Activated B cell treated with CpG ODN at 0.5 μM for 24 hours (primary cell): ENCODE measurements at regions not wholly inside any gene's neighbourhood (a gene's known extent, or its start where the extent isn't known, plus 50 kb on each side); places are given as distances from the start of the nearest gene placed in this dataset.

Experiments
- ATAC-seq: fragments of 200-7000 bp; cut with Tn5 transposase; one replicate; pipeline ENCODE4 v1.10.0; 2021; ENCODE audit warnings: low read depth, mild to moderate bottlenecking, moderate library complexity
- CTCF ChIA-PET: fragments of 350-600 bp; sonication (Branson Sonifier 250); formaldehyde crosslinking; loops from one replicate; lab custom pipeline; 2021; ENCODE audit warnings: antibody characterized with exemption; lab: Charles Lee
- POLR2A ChIA-PET: fragments of 350-600 bp; sonication (Branson Sonifier 250); formaldehyde crosslinking; loops from one replicate; lab custom pipeline; 2021; ENCODE audit warnings: antibody characterized with exemption; lab: Charles Lee
- DNase-seq: peaks from one replicate; pipeline ENCODE4 v3.0.0; 2022
- H3K27ac Mint-ChIP-seq: one replicate; pipeline ENCODE4 v1.8.0; 2020; ENCODE audit warnings: mixed read lengths
- H3K27me3 Mint-ChIP-seq: one replicate; pipeline ENCODE4 v1.8.0; 2021; ENCODE audit warnings: mixed read lengths
- H3K36me3 Mint-ChIP-seq: one replicate; pipeline ENCODE4 v1.8.0; 2021; ENCODE audit warnings: low read depth, mixed read lengths
- H3K4me1 Mint-ChIP-seq: one replicate; pipeline ENCODE4 v1.8.0; 2021; ENCODE audit warnings: mixed read lengths
- H3K4me3 Mint-ChIP-seq: one replicate; pipeline ENCODE4 v1.8.0; 2020; ENCODE audit warnings: mild to moderate bottlenecking, mixed read lengths
- H3K9me3 Mint-ChIP-seq: one replicate; pipeline ENCODE4 v1.8.0; 2020; ENCODE audit warnings: mixed read lengths
- intact Hi-C: fragments of 100-400 bp; cut with micrococcal nuclease; formaldehyde crosslinking; loops from one replicate; pipeline ENCODE4 v1.15.1; 2024
- TF ChIP-seq, protein P1 (sequence below): fragments of 200-600 bp; IDR thresholded peaks from one replicate; pipeline ENCODE4 v1.8.0; 2022; ENCODE audit warnings: antibody characterized with exemption, mild to moderate bottlenecking

DNA sequence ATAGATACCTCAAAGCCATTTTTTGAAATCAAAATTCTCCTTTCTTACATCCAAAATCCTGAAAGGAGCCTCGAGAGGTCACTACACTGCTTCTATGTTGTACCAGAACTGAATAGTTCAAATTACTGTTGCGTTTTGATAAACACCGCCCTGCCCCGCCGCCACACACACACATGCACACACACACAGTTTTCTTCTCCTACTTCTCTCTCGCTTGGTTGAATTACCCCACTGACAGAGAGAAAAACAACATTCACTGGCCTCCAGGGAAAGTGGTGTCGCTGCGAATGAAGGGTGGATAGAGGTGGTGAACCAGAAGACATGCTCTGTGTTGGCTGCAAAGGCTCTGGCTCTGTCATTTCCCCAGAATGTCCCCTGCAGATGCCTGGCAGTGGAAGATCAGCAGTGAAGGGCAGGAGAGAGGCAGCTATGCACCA, 183.4 kb upstream of the RFC3 start:
- Mint-ChIP-seq H3K9me3 (no peaks in the 10 kb centered on the region), H3K36me3 (no peaks in the 10 kb centered on the region), H3K4me3 (no peak overlapping the region), H3K27ac (no peak overlapping the region), H3K4me1 (peaks cover 2% of the 10 kb centered on the region), H3K27me3 (peaks cover 18% of the 10 kb centered on the region)
- intact Hi-C loops: no loop called here
- ChIA-PET CTCF (no interaction called here), POLR2A (no interaction called here)
- DNase-seq: no peak
- ATAC-seq: no peak
- TF ChIP-seq, protein P1, sequence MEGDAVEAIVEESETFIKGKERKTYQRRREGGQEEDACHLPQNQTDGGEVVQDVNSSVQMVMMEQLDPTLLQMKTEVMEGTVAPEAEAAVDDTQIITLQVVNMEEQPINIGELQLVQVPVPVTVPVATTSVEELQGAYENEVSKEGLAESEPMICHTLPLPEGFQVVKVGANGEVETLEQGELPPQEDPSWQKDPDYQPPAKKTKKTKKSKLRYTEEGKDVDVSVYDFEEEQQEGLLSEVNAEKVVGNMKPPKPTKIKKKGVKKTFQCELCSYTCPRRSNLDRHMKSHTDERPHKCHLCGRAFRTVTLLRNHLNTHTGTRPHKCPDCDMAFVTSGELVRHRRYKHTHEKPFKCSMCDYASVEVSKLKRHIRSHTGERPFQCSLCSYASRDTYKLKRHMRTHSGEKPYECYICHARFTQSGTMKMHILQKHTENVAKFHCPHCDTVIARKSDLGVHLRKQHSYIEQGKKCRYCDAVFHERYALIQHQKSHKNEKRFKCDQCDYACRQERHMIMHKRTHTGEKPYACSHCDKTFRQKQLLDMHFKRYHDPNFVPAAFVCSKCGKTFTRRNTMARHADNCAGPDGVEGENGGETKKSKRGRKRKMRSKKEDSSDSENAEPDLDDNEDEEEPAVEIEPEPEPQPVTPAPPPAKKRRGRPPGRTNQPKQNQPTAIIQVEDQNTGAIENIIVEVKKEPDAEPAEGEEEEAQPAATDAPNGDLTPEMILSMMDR: no peak

DNA sequence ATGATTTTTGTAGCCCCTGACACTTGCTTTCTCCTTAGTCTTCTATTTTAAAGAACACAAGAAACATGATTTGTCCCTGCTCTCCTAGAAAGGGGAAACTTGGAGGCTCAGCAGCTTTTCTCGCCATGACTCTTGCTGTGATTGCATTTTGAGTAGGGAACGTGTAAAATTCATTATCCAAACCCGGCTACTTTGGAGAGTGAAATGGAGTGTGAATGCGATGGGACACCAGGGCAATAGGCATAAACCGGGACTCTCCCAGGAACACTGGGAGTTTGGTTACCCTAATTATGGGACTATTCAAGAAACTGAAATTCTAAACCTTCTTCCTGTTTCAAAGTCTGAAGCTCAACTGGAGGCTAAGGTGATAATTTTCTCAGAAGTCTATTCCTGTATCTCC, 181.7 kb upstream of the RFC3 start:
- H3K9me3 Mint-ChIP-seq: no peaks in the 10 kb centered on the region
- TF ChIP-seq, protein P1: no peak
- no peaks in the 10 kb centered on the region for H3K36me3 Mint-ChIP-seq
- POLR2A ChIA-PET: interaction anchor here (0.6 kb wide), 1 partner anchor 48 kb away, joined by 4 read pairs; no protein-coding TSS in a partner anchor
- ATAC-seq (no peak), DNase-seq (no peak)
- no peak overlapping the region for H3K4me3 Mint-ChIP-seq
- H3K4me1 Mint-ChIP-seq: peaks cover 4% of the 10 kb centered on the region
- intact Hi-C loops: no loop called here
- no peak overlapping the region for H3K27ac Mint-ChIP-seq
- CTCF ChIA-PET: no interaction called here
- peaks cover 11% of the 10 kb centered on the region for H3K27me3 Mint-ChIP-seq

DNA sequence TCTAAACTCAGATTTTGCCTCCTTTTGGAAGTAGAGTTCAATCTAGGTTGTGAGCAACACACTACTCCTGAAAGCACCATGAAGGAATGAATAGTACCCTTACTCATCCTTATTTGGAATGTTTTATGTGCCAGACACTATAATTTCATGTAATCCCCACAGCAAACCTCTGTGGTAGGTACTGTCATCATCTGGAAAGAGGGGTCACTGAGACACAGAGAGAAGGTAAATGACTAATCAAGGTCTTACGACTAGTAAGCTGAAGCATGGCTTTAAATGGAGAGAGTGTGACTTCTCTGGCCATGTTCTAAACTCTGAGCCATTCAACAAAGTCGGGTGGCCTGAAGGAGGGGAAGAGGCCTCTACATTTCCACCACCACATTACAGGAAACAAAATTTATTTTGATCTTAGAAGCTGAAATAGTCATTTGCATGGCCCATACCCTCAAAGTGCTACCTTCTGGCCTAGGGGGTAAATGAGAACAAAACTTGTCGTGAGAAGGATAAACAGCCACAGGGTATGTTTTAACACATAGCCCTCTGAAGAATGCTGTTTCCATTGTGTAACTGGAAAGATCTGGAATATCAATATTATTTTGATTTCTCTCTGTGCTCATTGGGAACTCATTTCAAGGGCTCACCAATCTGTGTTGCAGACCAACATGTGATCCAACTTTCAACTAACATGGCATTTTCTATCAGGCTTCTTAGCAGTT, 180.8 kb upstream of the RFC3 start:
- no peaks in the 10 kb centered on the region for H3K36me3 Mint-ChIP-seq
- POLR2A ChIA-PET: no interaction called here

DNA sequence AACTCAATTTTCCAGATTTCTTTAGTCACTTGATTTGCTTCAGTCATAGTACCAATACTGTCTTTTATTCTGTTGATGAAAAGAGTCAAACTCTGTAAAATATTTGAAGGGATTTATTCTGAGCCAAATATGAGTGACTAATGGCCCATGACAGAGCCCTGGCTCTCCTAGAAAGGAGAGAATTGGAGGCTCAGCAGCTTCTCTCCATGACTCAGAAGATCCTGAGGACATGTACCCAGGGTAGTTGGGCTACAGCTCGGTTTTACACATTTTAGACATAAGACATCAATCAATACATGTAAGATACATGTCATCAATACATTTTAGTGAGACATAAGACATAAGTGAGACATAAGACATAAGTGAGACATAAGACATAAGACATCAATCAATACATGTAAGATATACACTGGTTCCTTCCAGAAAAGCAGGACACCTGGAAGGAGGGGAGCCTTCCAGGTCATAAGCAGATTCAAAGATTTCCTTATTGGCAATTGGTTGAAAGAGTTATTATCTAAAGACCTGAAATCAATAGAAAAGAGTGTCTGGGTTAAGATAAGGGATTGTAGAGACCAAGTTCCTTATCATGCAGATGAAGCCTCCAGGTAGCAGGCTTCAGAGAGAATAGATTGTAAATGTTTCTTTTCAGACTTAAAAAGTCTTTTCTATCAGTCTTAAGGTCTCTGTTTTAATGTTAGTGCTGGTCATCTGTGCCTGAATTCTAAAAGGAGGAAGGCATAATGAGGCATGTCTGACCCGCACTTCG, 179.8 kb upstream of the RFC3 start:
- Mint-ChIP-seq H3K27ac (no peak overlapping the region), H3K4me3 (no peak overlapping the region), H3K27me3 (peaks cover 9% of the 10 kb centered on the region), H3K36me3 (no peaks in the 10 kb centered on the region), H3K4me1 (peaks cover 4% of the 10 kb centered on the region), H3K9me3 (no peaks in the 10 kb centered on the region)
- POLR2A ChIA-PET: no interaction called here
- intact Hi-C loops: no loop called here
- ATAC-seq (no peak), DNase-seq (no peak)
- CTCF ChIA-PET: no interaction called here
- TF ChIP-seq, protein P1: no peak

More for the DNA sequence above, 180.8 kb upstream of the RFC3 start:
- TF ChIP-seq, protein P1: no peak
- no peak overlapping the region for H3K27ac Mint-ChIP-seq
- peaks cover 4% of the 10 kb centered on the region for H3K4me1 Mint-ChIP-seq
- H3K4me3 Mint-ChIP-seq: no peak overlapping the region
- H3K9me3 Mint-ChIP-seq: no peaks in the 10 kb centered on the region
- intact Hi-C loops: no loop called here
- H3K27me3 Mint-ChIP-seq: peaks cover 10% of the 10 kb centered on the region
- no peak for ATAC-seq
- CTCF ChIA-PET: no interaction called here
- DNase-seq: no peak

DNA sequence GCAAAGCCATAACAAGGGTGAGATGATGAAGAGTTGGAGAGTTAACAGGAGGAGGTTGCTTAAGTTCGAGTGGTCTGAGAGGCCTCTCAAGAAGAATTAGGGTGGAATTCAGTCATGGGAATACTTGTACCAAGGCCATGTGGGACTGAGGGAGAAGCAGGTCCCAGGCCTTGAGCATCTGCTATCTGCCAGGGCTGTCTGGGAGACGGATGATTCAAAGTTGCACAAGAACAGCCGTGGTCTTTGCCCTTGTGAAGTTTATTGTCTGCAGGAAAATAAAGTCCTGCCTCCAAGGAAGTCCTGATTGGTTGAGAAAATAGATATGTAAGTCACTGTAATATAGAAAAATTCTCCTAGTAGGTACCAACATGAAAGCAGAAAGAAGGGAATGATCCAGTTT, 178.8 kb upstream of the RFC3 start:
- CTCF ChIA-PET: no interaction called here
- H3K4me1 Mint-ChIP-seq: peaks cover 4% of the 10 kb centered on the region
- H3K9me3 Mint-ChIP-seq: no peaks in the 10 kb centered on the region
- no peak for DNase-seq
- H3K36me3 Mint-ChIP-seq: no peaks in the 10 kb centered on the region
- H3K4me3 Mint-ChIP-seq: no peak overlapping the region
- TF ChIP-seq, protein P1: no peak
- ATAC-seq: no peak
- POLR2A ChIA-PET: interaction anchor here (1.4 kb wide), 1 partner anchor 96 kb away, joined by 3 read pairs; no protein-coding TSS in a partner anchor
- no peak overlapping the region for H3K27ac Mint-ChIP-seq
- peaks cover 5% of the 10 kb centered on the region for H3K27me3 Mint-ChIP-seq
- intact Hi-C loops: no loop called here
